ENCODE measurements at regions not wholly inside any gene's neighbourhood (a gene's known extent, or its start where the extent isn't known, plus 50 kb on each side); places are given as distances from the start of the nearest gene placed in this dataset.

DNA sequence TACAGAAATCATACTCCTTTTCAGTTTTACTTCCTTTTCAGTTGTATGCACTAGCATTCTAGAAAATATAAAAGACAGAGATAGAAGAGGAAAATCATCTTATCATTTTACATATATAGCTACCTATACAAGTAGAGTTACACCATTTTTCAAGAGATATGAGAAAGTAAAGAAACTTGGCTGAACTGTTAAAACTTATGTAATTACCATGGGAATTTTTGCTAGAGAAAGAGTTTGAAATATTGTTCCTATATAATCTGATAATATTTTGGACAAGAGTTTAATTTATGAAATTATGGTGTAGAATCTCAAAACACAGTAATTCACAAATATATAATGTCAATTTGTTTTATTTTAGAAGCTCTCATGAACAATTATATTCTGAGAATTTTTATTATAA, 180.8 kb downstream of the PLPPR4 start:
- no peak for DNase-seq

DNA sequence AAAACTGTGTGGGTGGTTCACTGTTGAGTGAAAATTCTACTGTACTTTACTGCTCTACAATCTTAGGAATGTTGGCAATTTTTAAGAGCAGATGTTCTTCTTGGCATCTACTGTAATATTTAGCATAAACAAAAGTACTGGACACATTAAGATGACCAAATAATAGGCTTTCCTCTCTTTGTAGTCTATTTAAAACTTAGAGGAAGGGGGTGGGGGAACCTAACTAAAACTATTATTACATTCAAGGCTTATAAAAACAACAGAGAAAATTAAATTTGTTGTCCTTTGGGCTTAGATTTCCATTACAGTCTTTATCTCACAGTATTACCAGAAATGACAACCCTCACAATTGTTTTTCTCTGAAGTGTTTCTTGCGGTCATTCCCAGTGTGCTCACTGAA, 181.2 kb downstream of the PLPPR4 start:
- DNase-seq: no peak

DNA sequence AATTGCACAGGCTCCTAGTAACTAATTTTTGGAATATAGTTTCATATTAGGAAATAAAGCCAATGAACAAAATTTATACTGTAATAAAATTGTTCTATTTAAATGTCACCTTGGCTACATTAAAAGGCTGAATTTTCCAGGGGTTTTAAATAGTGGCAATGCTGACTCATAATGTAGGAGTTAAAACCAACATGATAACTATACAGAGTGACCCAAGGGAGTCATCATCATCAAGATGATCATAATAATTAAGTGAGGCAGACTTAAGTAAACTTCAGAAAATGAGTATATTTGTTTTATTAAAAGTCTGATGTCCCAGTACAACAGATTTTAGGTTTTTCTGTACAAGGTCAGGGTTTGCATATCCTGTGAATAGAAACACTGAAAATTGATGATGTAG, 183.4 kb downstream of the PLPPR4 start:
- DNase-seq: no peak

DNA sequence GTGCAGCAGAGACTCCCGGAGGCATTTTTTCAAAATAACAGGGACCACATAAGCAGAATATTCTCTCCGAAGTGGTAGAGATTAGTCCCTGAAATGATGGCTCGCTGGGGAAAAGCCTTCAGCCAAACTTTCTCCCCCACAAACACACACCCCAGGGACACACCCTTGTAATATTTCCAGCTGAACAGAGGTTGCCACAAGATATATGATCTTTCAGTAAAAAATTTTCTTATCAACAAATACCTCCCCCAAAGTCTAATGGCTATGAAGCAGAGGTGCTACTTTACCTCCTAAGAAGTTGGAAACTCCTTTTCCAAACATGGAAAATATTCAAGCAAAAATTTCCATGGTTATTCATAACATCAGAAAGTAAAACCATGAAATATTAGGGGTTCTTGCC, 190.2 kb upstream of the PALMD start:
- DNase-seq: no peak

DNA sequence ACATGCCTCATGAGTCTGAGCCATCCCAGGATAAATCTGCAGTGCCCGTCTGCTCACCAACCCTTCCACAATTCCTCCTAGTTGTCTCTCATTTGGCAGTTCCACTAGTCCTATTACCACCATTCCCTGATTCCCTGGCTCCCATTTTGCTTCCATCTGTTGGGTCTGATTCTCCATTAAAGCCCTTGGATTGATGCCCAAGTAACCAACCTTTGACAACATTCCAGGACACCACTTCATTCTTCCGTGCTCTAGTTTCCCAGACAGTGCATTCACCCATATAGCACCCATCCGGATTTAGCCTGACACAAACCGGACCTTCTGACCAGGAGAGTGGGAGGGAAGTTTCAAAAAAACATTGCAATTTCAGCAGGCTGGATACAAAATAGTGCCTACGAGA, 189.4 kb upstream of the PALMD start:
- DNase-seq: no peak

DNA sequence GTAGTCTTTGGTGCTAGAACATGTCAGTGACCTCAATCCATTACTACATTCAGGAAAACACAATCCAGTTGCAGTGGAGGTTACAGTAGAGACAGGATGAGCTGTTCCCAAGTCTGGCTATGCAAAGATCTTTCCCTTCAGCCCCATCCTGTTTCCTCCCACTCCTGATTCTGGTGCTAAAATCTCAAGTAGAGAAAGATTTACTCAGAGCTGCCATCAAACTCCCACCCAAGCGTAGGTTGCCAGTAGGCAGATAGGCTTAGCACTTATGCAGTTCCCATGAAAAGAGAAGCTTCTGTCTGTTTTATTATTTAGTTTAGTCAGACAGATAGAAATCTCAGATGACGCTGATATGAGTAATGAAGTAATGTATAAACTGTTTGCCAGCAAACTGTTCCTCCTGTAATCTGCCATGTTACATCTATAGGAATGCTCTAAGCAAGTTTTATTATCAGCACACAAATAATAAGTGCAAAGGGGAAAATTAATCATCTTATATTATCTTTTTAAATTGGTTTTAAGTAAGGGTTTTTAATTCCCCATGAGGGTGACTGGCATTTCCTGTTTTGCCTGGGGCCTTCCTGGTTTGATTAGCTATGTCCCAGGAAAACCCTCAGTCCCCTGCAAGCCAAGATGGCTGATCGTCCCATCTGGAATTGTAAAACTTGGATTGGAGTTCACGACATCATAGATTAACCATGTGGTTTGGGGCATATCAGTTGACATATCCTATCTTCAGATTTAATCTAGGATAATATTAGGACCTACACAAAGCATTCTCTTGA, 188.3 kb upstream of the PALMD start:
- no peak for DNase-seq

DNA sequence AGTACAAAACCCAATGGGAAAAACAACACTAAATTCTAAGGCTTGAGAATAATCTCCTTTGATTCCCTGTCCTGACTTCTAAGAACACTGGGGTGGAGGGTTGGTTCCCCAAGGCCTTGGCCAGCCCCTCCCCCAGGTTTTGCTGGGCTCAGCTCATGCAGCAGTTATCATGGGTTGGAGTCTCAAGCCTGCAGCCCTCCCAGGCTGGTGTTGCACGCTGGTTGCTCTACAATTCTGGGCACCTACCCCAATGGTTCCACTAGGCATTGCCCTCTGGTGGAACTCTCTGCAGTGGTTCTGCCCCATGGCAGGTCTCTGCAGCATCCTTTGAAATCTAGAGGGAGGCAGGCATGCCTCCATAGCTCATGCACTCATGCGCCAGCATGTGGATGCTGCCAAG, 184.4 kb upstream of the PALMD start:
- no peak for DNase-seq

DNA sequence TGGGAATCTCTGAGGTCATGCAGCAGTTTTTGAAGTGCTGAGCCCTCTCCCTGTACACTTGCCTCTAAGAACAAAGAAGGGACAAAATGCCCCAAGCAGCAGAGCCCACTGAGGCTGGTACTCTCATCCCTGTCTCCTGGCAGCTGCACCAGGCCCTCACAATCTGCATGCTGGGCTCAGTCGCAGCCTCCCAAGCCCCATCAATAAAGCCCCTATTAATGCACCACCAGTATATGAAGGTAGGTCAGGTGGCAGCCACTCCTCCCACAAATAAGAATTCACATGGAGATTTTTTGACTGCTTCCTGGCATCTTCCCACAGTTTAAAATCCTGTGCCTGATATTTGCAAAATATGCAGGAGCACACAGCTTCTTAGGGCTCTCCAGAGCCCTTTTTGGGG, 181.2 kb upstream of the PALMD start:
- no peak for DNase-seq

DNA sequence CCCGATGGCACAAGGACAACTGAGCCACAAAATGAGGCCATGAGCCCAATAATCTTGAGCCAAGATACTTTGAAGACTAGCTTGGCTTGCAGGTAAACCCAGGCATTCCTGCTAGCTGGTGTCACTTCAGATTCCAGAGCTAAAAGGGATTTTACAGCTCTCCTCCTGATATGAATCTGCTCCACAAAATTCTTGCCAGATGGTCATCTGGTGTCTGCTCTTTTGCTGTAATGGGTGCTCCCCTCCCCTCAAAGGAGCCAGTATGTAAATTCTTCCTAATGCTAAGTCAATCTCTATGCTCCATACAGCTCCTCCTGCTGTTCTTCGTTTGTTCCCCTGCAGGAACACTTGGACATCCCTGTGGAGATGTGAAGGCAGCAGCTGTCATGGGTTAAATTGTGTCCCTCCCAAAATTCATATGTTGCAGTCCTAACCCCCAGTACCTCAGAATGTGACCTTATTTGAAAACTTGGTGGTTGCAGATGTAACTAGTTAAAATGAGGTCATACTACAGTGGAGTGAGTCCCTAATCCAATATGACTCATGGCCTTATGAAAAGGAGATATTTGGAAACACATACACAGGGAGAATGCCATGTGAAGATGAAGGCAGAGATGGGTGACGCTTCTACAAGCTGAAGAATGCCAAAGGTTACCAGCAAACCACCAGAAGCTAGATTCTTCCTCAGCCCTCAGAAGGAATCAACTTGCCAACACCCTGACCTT, 180.6 kb upstream of the PALMD start:
- no peak for DNase-seq

DNA sequence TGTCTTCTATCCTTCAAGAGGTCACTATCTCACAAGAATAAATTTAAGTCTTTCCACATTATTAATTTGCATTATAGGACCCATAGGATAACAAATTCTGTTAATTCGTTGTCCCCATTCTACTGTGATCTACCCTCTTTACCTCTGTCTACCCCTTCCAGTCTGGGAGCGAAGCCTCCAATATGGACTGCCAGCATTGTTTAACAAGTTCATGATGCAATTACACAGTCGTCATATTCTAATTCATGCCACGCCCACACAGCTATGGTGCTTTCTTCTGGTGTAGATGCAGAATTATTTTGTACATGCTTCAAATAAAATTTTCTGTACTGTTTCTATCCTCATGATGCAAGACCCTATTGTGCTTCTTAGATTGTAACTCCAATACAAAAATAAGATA, 178.3 kb upstream of the PALMD start:
- no peak for DNase-seq

DNA sequence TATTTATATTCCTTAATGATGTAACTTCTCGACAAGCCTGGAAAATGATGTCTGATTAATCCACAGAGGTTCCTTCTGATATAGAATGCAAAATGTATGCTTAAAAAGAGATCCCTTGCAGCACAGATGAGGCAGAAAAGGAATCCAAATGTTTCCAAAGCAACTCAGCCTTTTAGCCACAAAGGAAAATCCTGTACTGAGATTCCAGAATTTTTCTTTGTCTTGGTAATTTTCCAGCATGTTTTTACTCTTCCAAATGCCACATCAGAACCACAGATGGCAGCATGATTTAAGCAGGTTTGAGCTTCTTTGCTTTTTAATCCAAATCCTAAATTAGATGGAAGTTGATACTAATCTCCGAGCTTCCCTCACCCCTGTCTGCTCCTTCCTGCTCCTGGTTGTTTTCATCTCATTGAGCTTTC, 176.4 kb upstream of the PALMD start:
- no peak for DNase-seq

DNA sequence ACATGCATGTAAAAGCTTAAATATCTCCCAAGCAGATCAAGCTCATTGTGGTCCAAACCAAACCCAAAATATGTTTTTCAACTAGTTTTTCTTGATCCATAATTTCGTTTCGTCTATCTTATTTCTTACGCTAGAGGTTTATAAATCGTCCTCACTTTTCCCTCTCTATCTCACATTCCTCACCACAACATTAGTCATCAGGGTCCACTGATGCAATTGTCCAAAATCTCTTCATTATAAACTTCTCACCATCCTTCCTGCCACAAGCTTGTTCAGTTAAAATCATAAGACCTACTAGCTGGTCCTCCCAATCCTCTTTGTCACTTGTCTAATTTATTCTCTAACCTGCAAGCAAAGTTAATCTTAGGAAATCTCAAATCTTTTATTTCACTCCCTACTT, 173.0 kb upstream of the PALMD start:
- no peak for DNase-seq

DNA sequence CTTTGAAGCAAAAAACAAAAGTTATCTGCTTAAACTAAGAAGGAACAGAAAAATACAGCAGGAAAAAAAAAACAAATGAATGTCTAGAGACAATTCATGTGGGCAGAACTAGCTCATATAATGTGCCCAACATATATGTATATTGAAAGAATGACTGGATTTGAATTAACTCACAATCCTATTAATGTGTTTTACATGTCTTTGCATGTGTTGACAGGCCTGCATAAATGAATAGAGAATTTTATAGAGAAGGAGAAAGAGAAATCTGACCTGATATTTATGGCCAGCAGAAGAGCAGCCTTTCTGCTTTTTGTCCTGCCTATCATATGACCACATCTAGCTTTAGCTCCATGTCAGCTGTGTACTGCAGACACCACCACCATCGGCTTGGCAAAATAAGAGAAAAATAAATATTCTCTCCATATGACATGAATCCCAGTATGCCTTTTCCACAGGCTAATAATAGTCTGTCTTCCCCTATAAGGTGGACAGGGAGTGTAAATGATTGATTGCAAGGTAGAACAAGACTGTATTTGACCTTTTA, 171.5 kb upstream of the PALMD start:
- DNase-seq: no peak

DNA sequence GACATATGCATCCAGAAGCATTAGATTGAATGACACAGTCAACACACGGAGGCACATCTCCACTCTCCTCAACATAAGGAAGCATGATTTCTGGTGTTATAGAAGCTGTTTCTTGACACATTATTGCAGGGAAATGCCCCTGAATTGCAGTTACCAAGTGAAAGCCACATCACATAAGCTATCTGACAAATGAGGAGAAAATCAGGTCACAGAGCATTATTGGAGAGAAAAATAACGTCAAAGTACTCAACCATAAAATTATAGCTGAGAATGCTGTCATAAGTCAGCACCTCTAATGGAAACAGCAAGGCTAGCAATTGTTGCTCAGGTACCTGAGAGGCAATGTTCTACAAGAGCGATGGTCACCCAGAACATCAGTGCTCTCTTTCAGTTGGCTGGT, 169.9 kb upstream of the PALMD start:
- no peak for DNase-seq

DNA sequence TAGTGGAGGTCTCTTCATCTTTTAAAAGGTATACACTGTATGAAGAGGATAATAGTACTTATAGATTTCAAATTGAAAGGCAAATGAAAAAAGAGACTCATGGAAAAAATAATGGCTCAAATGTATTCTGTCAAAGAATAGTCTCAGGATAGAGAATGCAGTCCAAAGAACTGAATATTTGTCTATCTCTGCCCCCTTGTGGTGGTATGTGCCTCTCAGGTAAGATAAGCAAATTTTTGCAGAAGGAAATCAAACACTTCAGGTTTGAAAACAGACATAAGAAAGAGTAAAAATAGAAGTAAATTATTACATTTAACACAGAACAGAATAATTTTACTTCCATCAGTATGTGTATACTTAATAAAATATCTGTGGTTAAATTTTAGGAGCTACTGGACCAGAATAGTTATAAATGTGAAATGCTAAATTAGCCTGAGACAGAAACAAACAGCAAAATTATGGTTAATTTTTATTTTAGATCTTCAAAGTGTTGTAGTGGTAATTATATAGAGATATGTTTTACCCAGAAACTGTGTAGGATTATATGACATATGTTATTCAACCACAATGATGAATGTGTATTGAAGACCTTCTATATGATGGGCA, 164.4 kb upstream of the PALMD start:
- DNase-seq: peak; percentile 37

DNA sequence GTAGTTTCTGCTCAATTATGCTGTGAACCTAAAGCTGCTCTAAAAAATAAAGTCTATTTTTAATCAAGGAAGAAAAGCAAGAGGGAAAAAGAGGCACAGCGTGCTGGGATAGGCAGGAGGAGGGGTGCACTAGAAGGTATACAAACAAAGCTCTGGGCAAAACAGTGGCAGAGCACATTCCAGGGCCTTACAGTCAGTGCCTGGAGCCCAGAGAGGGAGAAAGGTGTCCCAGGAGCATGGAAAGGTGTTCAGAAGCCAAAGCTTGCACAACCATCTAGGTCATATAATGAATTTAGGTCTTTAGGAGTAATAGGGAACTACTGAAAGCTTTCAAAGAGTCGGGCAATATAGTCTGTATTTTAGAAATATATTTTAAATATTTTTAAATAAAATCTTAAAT, 163.6 kb upstream of the PALMD start:
- no peak for DNase-seq

DNA sequence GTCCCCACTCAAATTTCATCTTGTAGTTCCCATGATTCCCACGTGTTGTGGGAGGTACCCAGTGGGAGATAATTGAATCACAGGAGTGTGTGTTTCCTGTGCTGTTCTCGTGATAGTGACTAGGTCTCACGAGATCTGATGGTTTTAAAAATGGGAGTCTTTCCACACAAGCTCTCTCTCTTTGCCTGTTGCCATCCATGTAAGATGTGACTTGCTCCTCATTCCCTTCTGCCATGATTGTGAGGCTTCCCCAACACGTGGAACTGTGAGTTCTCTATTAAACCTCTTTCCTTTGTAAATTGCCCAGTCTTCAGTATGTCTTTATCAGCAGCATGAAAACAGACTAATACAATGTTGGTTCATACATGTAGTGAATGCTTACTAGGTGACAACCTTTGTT, 163.2 kb upstream of the PALMD start:
- no peak for DNase-seq

DNA sequence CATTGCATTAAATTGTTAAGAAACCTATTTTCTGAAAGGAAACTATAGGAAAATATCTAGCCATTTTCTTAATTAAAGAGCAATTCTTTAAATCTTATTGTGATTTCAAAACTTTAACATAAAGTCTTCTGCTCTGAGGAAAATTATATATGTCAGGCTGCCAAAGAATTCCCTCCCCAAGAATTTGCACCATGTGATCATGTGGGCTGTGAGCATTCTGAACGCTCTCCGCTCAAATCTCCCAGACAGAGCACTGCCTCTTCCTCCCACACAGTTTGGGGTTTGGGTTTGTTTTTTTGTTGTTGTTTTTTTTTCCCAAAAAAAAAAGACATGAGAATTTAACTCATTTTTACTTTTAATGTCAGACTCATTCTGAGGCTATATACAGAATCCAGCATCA, 155.9 kb upstream of the PALMD start:
- no peak for DNase-seq

DNA sequence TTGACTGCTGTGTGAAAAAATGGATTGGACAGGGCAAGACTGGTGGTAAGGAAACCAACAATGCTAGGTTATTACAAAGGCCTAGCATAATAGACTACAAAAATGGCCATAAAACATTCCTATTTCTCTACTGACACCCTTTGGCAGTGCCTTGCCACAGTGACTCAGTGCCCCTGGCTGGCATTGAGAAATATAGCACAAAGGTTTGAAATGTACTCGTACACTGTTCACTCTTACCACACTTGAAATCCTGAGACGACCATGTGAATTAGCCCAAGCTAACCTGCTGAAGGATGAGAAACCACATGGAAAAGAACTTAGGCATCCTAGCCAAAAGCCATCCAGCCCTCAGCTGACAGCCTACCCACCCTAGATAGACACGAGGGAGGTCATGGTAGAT, 149.8 kb upstream of the PALMD start:
- DNase-seq: no peak

DNA sequence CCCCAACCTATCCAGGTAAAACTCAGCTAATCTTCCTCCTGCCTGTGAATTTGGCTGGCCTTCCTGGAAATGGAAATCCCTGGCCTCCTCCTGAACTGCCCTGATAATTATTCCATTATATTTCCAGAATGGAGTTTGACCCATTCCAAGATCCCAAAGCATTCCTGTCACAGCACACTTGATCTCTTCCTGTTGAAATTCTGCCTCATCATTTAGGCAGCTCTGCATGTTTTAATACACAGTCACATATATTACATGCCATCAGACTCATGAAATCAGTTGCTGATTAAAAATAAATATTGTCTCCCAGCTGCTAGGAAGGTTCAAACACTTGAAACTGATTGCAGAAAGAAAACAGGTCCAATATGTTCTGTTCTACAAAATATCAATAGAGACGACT, 148.2 kb upstream of the PALMD start:
- DNase-seq: no peak

DNA sequence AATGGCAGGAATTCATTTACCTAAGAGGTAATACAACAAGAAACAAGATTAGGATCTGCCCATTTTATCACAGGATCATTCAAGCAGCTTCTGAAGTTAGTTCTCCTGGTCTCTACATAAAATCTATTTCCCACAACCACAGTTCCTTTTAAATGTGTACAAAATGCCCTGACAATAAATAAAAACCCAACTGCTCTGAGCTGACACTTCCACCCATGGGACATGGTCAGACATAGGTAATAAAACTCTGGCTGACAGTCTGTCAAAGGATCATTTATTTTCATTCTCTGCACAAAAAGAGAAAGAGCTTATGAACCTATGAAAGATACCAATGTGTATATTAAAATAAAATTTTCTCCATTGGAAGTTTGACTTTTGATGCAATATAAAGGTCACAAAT, 145.4 kb upstream of the PALMD start:
- DNase-seq: no peak

DNA sequence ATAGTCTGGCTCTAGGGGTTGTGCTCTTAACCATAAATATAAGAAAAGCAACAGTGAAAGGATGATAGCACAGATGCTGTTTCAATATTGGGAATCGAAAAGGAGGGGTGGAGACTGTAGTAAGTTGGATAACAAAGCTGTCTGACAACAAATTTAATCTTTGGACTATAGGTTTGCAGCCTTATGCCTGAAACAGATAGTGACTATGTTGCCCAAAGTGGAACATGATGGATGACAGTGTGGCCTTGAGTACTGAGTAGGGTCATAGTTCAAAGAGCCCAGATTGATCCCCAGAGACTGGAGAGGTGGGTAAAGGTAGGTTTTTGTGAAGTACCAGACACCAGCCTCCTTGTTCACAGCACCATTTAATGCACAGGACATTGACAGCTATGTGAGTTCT, 144.0 kb upstream of the PALMD start:
- DNase-seq: no peak

DNA sequence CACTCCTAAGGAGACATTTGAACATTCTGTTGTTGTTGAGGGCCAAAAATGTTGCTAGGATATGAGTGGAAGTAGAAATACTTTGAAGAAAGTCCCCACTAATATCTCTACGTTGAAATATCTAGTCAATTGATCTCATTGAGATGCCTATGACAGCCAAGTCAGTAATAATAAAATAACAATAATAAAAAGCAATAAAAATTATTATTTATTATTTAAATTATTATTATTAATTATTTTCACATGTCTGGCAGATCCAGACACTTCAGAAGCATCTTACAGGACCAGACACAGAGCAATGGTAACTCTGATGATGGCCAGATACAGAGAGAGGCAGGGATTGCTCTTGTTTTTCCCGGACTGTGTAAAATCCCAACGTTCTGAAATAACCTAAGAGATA, 143.5 kb upstream of the PALMD start:
- no peak for DNase-seq

DNA sequence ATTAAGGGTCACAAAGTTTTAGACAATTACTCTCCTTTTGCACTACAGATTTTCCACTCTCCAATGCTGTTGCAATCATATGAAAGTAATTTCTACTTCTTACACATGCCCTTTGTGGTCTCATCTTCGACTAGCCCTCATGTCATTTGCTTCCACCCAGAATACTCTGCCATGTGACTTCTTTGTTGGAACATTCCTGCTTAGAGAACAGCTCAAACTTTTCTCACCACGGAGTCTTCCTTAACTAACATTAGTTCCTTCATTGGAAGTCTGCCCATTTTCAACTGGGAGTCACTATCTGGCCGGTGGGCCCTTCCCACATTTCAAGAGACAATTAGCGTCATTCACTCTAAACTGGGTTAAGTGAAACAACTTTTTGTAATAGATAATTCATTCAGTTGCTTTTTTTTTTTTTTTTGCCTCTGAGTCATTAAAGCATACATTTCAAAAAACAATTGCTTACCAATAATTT, 142.6 kb upstream of the PALMD start:
- DNase-seq: no peak

All from stimulated activated CD4-positive, alpha-beta T cell treated with anti-CD3 and anti-CD28 coated beads, Interleukin-15, amount 100 ng/mL, for 24 hours (primary cell).